ENCODE measurements at regions not wholly inside any gene's neighbourhood (a gene's known extent, or its start where the extent isn't known, plus 50 kb on each side); places are given as distances from the start of the nearest gene placed in this dataset.

GRCh38 chr14:76599559-76600287, 161.5 kb upstream of the VASH1 start:
- no peak overlapping the region for H3K27ac ChIP-seq
- DNase-seq (ENCODE audit: low read depth, low spot score): no peak

GRCh38 chr14:76603713-76604112, 157.6 kb upstream of the VASH1 start:
- H3K27ac ChIP-seq: no peak overlapping the region
- DNase-seq (ENCODE audit: low read depth, low spot score): no peak

GRCh38 chr14:76607510-76607909, 153.8 kb upstream of the VASH1 start:
- no peak overlapping the region for H3K27ac ChIP-seq
- DNase-seq (ENCODE audit: low read depth, low spot score): no peak

GRCh38 chr14:76612654-76613053, 148.6 kb upstream of the VASH1 start:
- DNase-seq (ENCODE audit: low read depth, low spot score): no peak
- H3K27ac ChIP-seq: no peak overlapping the region

GRCh38 chr14:76613616-76614015, 147.7 kb upstream of the VASH1 start:
- DNase-seq (ENCODE audit: low read depth, low spot score): peak; percentile 24
- peak overlapping the region; percentile 41 for H3K27ac ChIP-seq

GRCh38 chr14:76615331-76615730, 145.9 kb upstream of the VASH1 start:
- peak; percentile 6 for DNase-seq (ENCODE audit: low read depth, low spot score)
- peak overlapping the region; percentile 43 for H3K27ac ChIP-seq

- H3K27ac ChIP-seq: no peak overlapping the region
- DNase-seq (ENCODE audit: low read depth, low spot score): no peak
Measured at GRCh38 chr14:76617440-76617839, 143.8 kb upstream of the VASH1 start.

GRCh38 chr14:76636602-76637001, 124.7 kb upstream of the VASH1 start:
- H3K27ac ChIP-seq: no peak overlapping the region
- DNase-seq (ENCODE audit: low read depth, low spot score): no peak

- no peak overlapping the region for H3K27ac ChIP-seq
- DNase-seq (ENCODE audit: low read depth, low spot score): no peak
Measured at GRCh38 chr14:76638841-76639240, 122.4 kb upstream of the VASH1 start.

GRCh38 chr14:76639606-76640229, 121.5 kb upstream of the VASH1 start:
- H3K27ac ChIP-seq: no peak overlapping the region
- DNase-seq (ENCODE audit: low read depth, low spot score): no peak

GRCh38 chr14:76640923-76641395, 120.3 kb upstream of the VASH1 start:
- H3K27ac ChIP-seq: no peak overlapping the region
- DNase-seq (ENCODE audit: low read depth, low spot score): no peak

GRCh38 chr14:76641541-76641940, 119.7 kb upstream of the VASH1 start:
- no peak overlapping the region for H3K27ac ChIP-seq
- DNase-seq (ENCODE audit: low read depth, low spot score): no peak

- no peak for DNase-seq (ENCODE audit: low read depth, low spot score)
Measured at GRCh38 chr14:76643887-76644286, 117.4 kb upstream of the VASH1 start.

GRCh38 chr14:76644855-76645518, 116.3 kb upstream of the VASH1 start:
- no peak overlapping the region for H3K27ac ChIP-seq
- no peak for DNase-seq (ENCODE audit: low read depth, low spot score)

More at GRCh38 chr14:76643887-76644286, 117.4 kb upstream of the VASH1 start:
- no peak overlapping the region for H3K27ac ChIP-seq

GRCh38 chr14:76647697-76648298, 113.5 kb upstream of the VASH1 start:
- no peak overlapping the region for H3K27ac ChIP-seq
- DNase-seq (ENCODE audit: low read depth, low spot score): no peak

GRCh38 chr14:76651410-76652055, 109.7 kb upstream of the VASH1 start:
- no peak overlapping the region for H3K27ac ChIP-seq
- no peak for DNase-seq (ENCODE audit: low read depth, low spot score)

- H3K27ac ChIP-seq: no peak overlapping the region
Measured at GRCh38 chr14:76653875-76654572, 107.2 kb upstream of the VASH1 start.

GRCh38 chr14:76654573-76655108, 106.6 kb upstream of the VASH1 start:
- peak overlapping the region; percentile 18 for H3K27ac ChIP-seq
- peak; percentile 24 for DNase-seq (ENCODE audit: low read depth, low spot score)

More at GRCh38 chr14:76653875-76654572, 107.2 kb upstream of the VASH1 start:
- no peak for DNase-seq (ENCODE audit: low read depth, low spot score)

- no peak for DNase-seq (ENCODE audit: low read depth, low spot score)
- no peak overlapping the region for H3K27ac ChIP-seq
Measured at GRCh38 chr14:76655331-76655730, 105.9 kb upstream of the VASH1 start.
